HG03097 (cell line): ENCODE measurements at regions not wholly inside any gene's neighbourhood (a gene's known extent, or its start where the extent isn't known, plus 50 kb on each side); places are given as distances from the start of the nearest gene placed in this dataset.

Experiments used
- ATAC-seq: cut with Tn5 transposase; IDR thresholded peaks from one replicate; pipeline ENCODE4 v1.9.1; 2021; ENCODE audit not compliant: unreplicated experiment, low FRiP score

- ATAC-seq: no peak
Observed at GRCh38 chr11:127223633-127224032, 223.1 kb upstream of the KIRREL3 start.

GRCh38 chr11:127223026-127223425 is 222.5 kb upstream of the KIRREL3 start:
- no peak for ATAC-seq

- ATAC-seq: no peak
Observed at GRCh38 chr11:127219704-127220103, 219.1 kb upstream of the KIRREL3 start.

GRCh38 chr11:127218275-127218608 is 217.7 kb upstream of the KIRREL3 start:
- ATAC-seq: no peak

GRCh38 chr11:127217452-127218274 is 217.1 kb upstream of the KIRREL3 start:
- no peak for ATAC-seq

- no peak for ATAC-seq
Observed at GRCh38 chr11:127205688-127206217, 205.2 kb upstream of the KIRREL3 start.

GRCh38 chr11:127203490-127203889 is 202.9 kb upstream of the KIRREL3 start:
- ATAC-seq: no peak

- ATAC-seq: no peak
Observed at GRCh38 chr11:127202105-127202504, 201.5 kb upstream of the KIRREL3 start.

GRCh38 chr11:127199306-127199801 is 198.8 kb upstream of the KIRREL3 start:
- ATAC-seq: no peak

GRCh38 chr11:127195501-127196120 is 195.0 kb upstream of the KIRREL3 start:
- ATAC-seq: no peak

GRCh38 chr11:127194521-127194920 is 194.0 kb upstream of the KIRREL3 start:
- ATAC-seq: no peak

GRCh38 chr11:127193950-127194349 is 193.4 kb upstream of the KIRREL3 start:
- ATAC-seq: no peak

- ATAC-seq: no peak
Observed at GRCh38 chr11:127191689-127192088, 191.1 kb upstream of the KIRREL3 start.

GRCh38 chr11:127191261-127191660 is 190.7 kb upstream of the KIRREL3 start:
- no peak for ATAC-seq

GRCh38 chr11:127182586-127183203 is 182.1 kb upstream of the KIRREL3 start:
- no peak for ATAC-seq

- no peak for ATAC-seq
Observed at GRCh38 chr11:127157225-127157624, 156.7 kb upstream of the KIRREL3 start.

GRCh38 chr11:127149410-127149809 is 148.8 kb upstream of the KIRREL3 start:
- no peak for ATAC-seq

- ATAC-seq: no peak
Observed at GRCh38 chr11:127143251-127143650, 142.7 kb upstream of the KIRREL3 start.

- no peak for ATAC-seq
Observed at GRCh38 chr11:127138613-127139012, 138.0 kb upstream of the KIRREL3 start.

- ATAC-seq: no peak
Observed at GRCh38 chr11:127137771-127138280, 137.3 kb upstream of the KIRREL3 start.

- no peak for ATAC-seq
Observed at GRCh38 chr11:127136438-127136837, 135.9 kb upstream of the KIRREL3 start.
